Trophoblast cell (in vitro differentiated cells and primary cell): ENCODE measurements at regions not wholly inside any gene's neighbourhood (a gene's known extent, or its start where the extent isn't known, plus 50 kb on each side); places are given as distances from the start of the nearest gene placed in this dataset.
"Not testable (repeated sequence)": the region's sequence is repeated elsewhere in the genome, so short reads cannot be mapped to it uniquely, and the experiment has no call there.

Experiments
- DNase-seq, 2 donors: peaks; one replicate each; pipeline ENCODE4 v3.0.0-alpha.2; 2016
- H2AFZ ChIP-seq: 2 replicates; pipeline ENCODE4 v1.6.1; 2013; ENCODE audit warnings: low read length, moderate library complexity, mild to moderate bottlenecking; ENCODE audit not compliant: insufficient read depth, poor library complexity
- H2AK5ac ChIP-seq: 2 replicates; pipeline ENCODE4 v1.6.1; 2013; ENCODE audit warnings: mild to moderate bottlenecking, low read length
- H2BK120ac ChIP-seq: 2 replicates; pipeline ENCODE4 v1.6.1; 2013; ENCODE audit warnings: low read length, mild to moderate bottlenecking, moderate library complexity; ENCODE audit not compliant: insufficient read depth, poor library complexity
- H2BK12ac ChIP-seq: 2 replicates; pipeline ENCODE4 v1.6.1; 2013; ENCODE audit warnings: mild to moderate bottlenecking, low read length, moderate library complexity
- H2BK5ac ChIP-seq: 2 replicates; pipeline ENCODE4 v1.6.1; 2013; ENCODE audit warnings: low read length, low read depth, moderate library complexity, mild to moderate bottlenecking; ENCODE audit not compliant: poor library complexity
- H3K14ac ChIP-seq: 2 replicates; pipeline ENCODE4 v1.6.1; 2013; ENCODE audit warnings: mild to moderate bottlenecking, low read length
- H3K18ac ChIP-seq: 2 replicates; pipeline ENCODE4 v1.6.1; 2013; ENCODE audit warnings: mild to moderate bottlenecking, low read length
- H3K23ac ChIP-seq: 2 replicates; pipeline ENCODE4 v1.6.1; 2013; ENCODE audit warnings: low read length
- H3K27ac ChIP-seq: 2 replicates; pipeline ENCODE4 v1.5.1; 2013; ENCODE audit warnings: low read depth, mild to moderate bottlenecking, inconsistent platforms, low read length, moderate library complexity
- H3K27me3 ChIP-seq: 2 replicates; pipeline ENCODE4 v1.6.1; 2013; ENCODE audit warnings: inconsistent platforms, mild to moderate bottlenecking, low read length, moderate library complexity; ENCODE audit not compliant: insufficient read depth
- H3K36me3 ChIP-seq, 2 experiments: 1 replicate in 1 of 2; 2 replicates in 1 of 2; pipeline ENCODE4 v1.6.1; 2013; ENCODE audit warnings: low read length in 2 of 2, mild to moderate bottlenecking in 2 of 2, moderate library complexity in 1 of 2; ENCODE audit not compliant: insufficient read depth in 2 of 2, control insufficient read depth in 1 of 2
- H3K4ac ChIP-seq: 2 replicates; pipeline ENCODE4 v1.6.1; 2013; ENCODE audit warnings: low read depth, mild to moderate bottlenecking, low read length, moderate library complexity
- H3K4me1 ChIP-seq, 2 experiments: 1 replicate in 1 of 2; 2 replicates in 1 of 2; pipeline ENCODE4 v1.6.1; 2013; ENCODE audit warnings: low read length in 2 of 2, mild to moderate bottlenecking in 2 of 2, moderate library complexity in 1 of 2; ENCODE audit not compliant: insufficient read depth in 2 of 2, control insufficient read depth in 1 of 2
- H3K4me2 ChIP-seq: 2 replicates; pipeline ENCODE4 v1.6.1; 2013; ENCODE audit warnings: inconsistent platforms, mild to moderate bottlenecking, low read length, moderate library complexity
- H3K4me3 ChIP-seq: 2 replicates; pipeline ENCODE4 v1.5.1; 2013; ENCODE audit warnings: mild to moderate bottlenecking, low read depth, low read length, inconsistent platforms
- H3K79me1 ChIP-seq: one replicate; pipeline ENCODE4 v1.6.1; 2013; ENCODE audit warnings: low read length
- H3K79me2 ChIP-seq: 2 replicates; pipeline ENCODE4 v1.6.1; 2013; ENCODE audit warnings: low read length, mild to moderate bottlenecking; ENCODE audit not compliant: control insufficient read depth, insufficient read depth, poor library complexity
- H3K9ac ChIP-seq: 2 replicates; pipeline ENCODE4 v1.6.1; 2013; ENCODE audit warnings: mild to moderate bottlenecking, low read length
- H3K9me3 ChIP-seq: 2 replicates; pipeline ENCODE4 v1.6.1; 2013; ENCODE audit warnings: low read depth, mild to moderate bottlenecking, control low read depth, inconsistent platforms, low read length; ENCODE audit not compliant: insufficient read depth
- H4K12ac ChIP-seq: 2 replicates; pipeline ENCODE4 v1.6.1; 2013; ENCODE audit warnings: low read depth, mild to moderate bottlenecking, low read length, moderate library complexity
- H4K8ac ChIP-seq: 2 replicates; pipeline ENCODE4 v1.6.1; 2013; ENCODE audit warnings: low read depth, mild to moderate bottlenecking, low read length, moderate library complexity
- H4K91ac ChIP-seq: one replicate; pipeline ENCODE4 v1.6.1; 2013; ENCODE audit warnings: low read depth, mild to moderate bottlenecking, low read length, moderate library complexity
- WGBS: extraction: QIAGEN DNeasy Blood & Tissue Kit; methylation state at CpG from one replicate; pipeline ENCODE4 v1.1.7; 2013; ENCODE audit warnings: missing lambda C conversion rate; ENCODE audit not compliant: insufficient read length, insufficient coverage; ENCODE audit errors: extremely low coverage; 5-methylcytosine and 5-hydroxymethylcytosine counted together

- H3K79me2 ChIP-seq, H3K9me3 ChIP-seq, H2BK120ac ChIP-seq, H3K23ac ChIP-seq, H4K91ac ChIP-seq, H4K8ac ChIP-seq, H3K4me1 ChIP-seq, H3K4ac ChIP-seq, H3K27me3 ChIP-seq, H2AFZ ChIP-seq, H3K4me3 ChIP-seq, H3K14ac ChIP-seq, H3K27ac ChIP-seq, H2BK5ac ChIP-seq, H3K36me3 ChIP-seq, H3K4me2 ChIP-seq, H3K18ac ChIP-seq, H4K12ac ChIP-seq, H2BK12ac ChIP-seq, H3K79me1 ChIP-seq, H3K9ac ChIP-seq, DNase-seq, H2AK5ac ChIP-seq: not testable (repeated sequence)
- WGBS, result no CpG with 5 or more reads among the region's 17 CpGs
Observed at GRCh38 chr2:76697439-76697838, 824.7 kb downstream of the LRRTM4 start.

GRCh38 chr2:76692908-76693307, 829.3 kb downstream of the LRRTM4 start:
- no peak for DNase-seq
- Histone ChIP-seq H3K4ac (no peak overlapping the region), H2BK5ac (no peak overlapping the region), H3K23ac (no peak overlapping the region), H3K27me3 (no peaks in the 10 kb centered on the region), H3K9ac (no peak overlapping the region), H3K14ac (no peak overlapping the region), H3K4me2 (no peak overlapping the region), H3K27ac (no peak overlapping the region), H3K4me1 (no peaks in the 10 kb centered on the region), H3K9me3 (no peaks in the 10 kb centered on the region), H2AK5ac (no peak overlapping the region), H3K4me3 (no peak overlapping the region), H3K18ac (no peak overlapping the region), H4K8ac (no peak overlapping the region), H3K79me1 (no peaks in the 10 kb centered on the region), H3K36me3 (no peaks in the 10 kb centered on the region), H2BK120ac (no peak overlapping the region), H4K91ac (no peak overlapping the region), H4K12ac (no peak overlapping the region), H2BK12ac (no peak overlapping the region), H3K79me2 (no peaks in the 10 kb centered on the region), H2AFZ (no peak overlapping the region)
- WGBS, result no CpG with 5 or more reads among the region's 4 CpGs

GRCh38 chr2:76688732-76689131, 833.4 kb downstream of the LRRTM4 start:
- no peak for DNase-seq
- Histone ChIP-seq H3K18ac (no peak overlapping the region), H4K12ac (no peak overlapping the region)

GRCh38 chr2:76687923-76688322, 834.3 kb downstream of the LRRTM4 start:
- H3K79me1 ChIP-seq, result no peaks in the 10 kb centered on the region
- no peak overlapping the region for H3K4me2 ChIP-seq
- no peak overlapping the region for H3K4me3 ChIP-seq
- no peaks in the 10 kb centered on the region for H3K27me3 ChIP-seq
- H3K4ac ChIP-seq, result no peak overlapping the region
- no peaks in the 10 kb centered on the region for H3K36me3 ChIP-seq
- no peak overlapping the region for H3K14ac ChIP-seq
- H4K91ac ChIP-seq, result no peak overlapping the region
- no CpG with 5 or more reads among the region's 3 CpGs for WGBS
- no peak overlapping the region for H4K12ac ChIP-seq
- no peak overlapping the region for H3K9ac ChIP-seq
- DNase-seq, result no peak
- H3K9me3 ChIP-seq, result no peaks in the 10 kb centered on the region
- no peaks in the 10 kb centered on the region for H3K4me1 ChIP-seq
- H3K18ac ChIP-seq, result no peak overlapping the region
- no peak overlapping the region for H2AFZ ChIP-seq
- no peak overlapping the region for H4K8ac ChIP-seq
- no peak overlapping the region for H2BK5ac ChIP-seq
- H3K27ac ChIP-seq, result no peak overlapping the region
- H2BK120ac ChIP-seq, result no peak overlapping the region
- H3K79me2 ChIP-seq, result no peaks in the 10 kb centered on the region
- H2AK5ac ChIP-seq, result no peak overlapping the region
- no peak overlapping the region for H3K23ac ChIP-seq
- no peak overlapping the region for H2BK12ac ChIP-seq

More at GRCh38 chr2:76688732-76689131, 833.4 kb downstream of the LRRTM4 start:
- no peaks in the 10 kb centered on the region for H3K79me2 ChIP-seq
- H3K27me3 ChIP-seq, result no peaks in the 10 kb centered on the region
- H3K4me1 ChIP-seq, result no peaks in the 10 kb centered on the region
- no peaks in the 10 kb centered on the region for H3K79me1 ChIP-seq
- no peak overlapping the region for H3K4ac ChIP-seq
- H3K14ac ChIP-seq, result no peak overlapping the region
- no peak overlapping the region for H3K27ac ChIP-seq
- no peak overlapping the region for H2BK120ac ChIP-seq
- no peak overlapping the region for H2AFZ ChIP-seq
- no peak overlapping the region for H4K8ac ChIP-seq
- no peak overlapping the region for H2AK5ac ChIP-seq
- no peaks in the 10 kb centered on the region for H3K36me3 ChIP-seq
- no peaks in the 10 kb centered on the region for H3K9me3 ChIP-seq
- H4K91ac ChIP-seq, result no peak overlapping the region
- no peak overlapping the region for H2BK12ac ChIP-seq
- H3K23ac ChIP-seq, result no peak overlapping the region
- H3K4me3 ChIP-seq, result no peak overlapping the region
- no CpG with 5 or more reads among the region's 1 CpG for WGBS
- no peak overlapping the region for H3K9ac ChIP-seq
- no peak overlapping the region for H2BK5ac ChIP-seq
- H3K4me2 ChIP-seq, result no peak overlapping the region
